OCI-LY3 (cell line): ENCODE measurements at regions not wholly inside any gene's neighbourhood (a gene's known extent, or its start where the extent isn't known, plus 50 kb on each side); places are given as distances from the start of the nearest gene placed in this dataset.

ENCODE experiments used
- EZH2phosphoT487 ChIP-seq: fragments of 200-600 bp; shearing (Covaris generic); IDR thresholded peaks from 2 replicates; pipeline ENCODE4 v1.6.1; 2018; ENCODE audit warnings: antibody characterized with exemption, mixed run types, low read depth
- TF ChIP-seq, protein P1 (sequence below): fragments of 200-600, 300-600 bp; sonication (generic); IDR thresholded peaks from 2 replicates; pipeline ENCODE4 v1.5.1; 2014; ENCODE audit warnings: antibody characterized with exemption, low read length, low read depth

GRCh38 chr9:74147906-74148305, 349.2 kb upstream of the RORB start:
- TF ChIP-seq, protein P1, sequence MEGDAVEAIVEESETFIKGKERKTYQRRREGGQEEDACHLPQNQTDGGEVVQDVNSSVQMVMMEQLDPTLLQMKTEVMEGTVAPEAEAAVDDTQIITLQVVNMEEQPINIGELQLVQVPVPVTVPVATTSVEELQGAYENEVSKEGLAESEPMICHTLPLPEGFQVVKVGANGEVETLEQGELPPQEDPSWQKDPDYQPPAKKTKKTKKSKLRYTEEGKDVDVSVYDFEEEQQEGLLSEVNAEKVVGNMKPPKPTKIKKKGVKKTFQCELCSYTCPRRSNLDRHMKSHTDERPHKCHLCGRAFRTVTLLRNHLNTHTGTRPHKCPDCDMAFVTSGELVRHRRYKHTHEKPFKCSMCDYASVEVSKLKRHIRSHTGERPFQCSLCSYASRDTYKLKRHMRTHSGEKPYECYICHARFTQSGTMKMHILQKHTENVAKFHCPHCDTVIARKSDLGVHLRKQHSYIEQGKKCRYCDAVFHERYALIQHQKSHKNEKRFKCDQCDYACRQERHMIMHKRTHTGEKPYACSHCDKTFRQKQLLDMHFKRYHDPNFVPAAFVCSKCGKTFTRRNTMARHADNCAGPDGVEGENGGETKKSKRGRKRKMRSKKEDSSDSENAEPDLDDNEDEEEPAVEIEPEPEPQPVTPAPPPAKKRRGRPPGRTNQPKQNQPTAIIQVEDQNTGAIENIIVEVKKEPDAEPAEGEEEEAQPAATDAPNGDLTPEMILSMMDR = no peak
- no peak for TF ChIP-seq EZH2phosphoT487
